UCSD-AML1 (cell line): ENCODE measurements at regions not wholly inside any gene's neighbourhood (a gene's known extent, or its start where the extent isn't known, plus 50 kb on each side); places are given as distances from the start of the nearest gene placed in this dataset.

ENCODE experiments used
- DNase-seq: peaks from one replicate; lab custom pipeline; 2025; ENCODE audit not compliant: unreplicated experiment; lab: John Stamatoyannopoulos, UW

GRCh38 chr19:30910485-30911240 is 438.6 kb downstream of the TSHZ3 start:
- DNase-seq: no peak

- no peak for DNase-seq
Measured at GRCh38 chr19:30909216-30909615, 440.0 kb downstream of the TSHZ3 start.

GRCh38 chr19:30908262-30908771 is 440.9 kb downstream of the TSHZ3 start:
- no peak for DNase-seq

GRCh38 chr19:30906871-30907270 is 442.4 kb downstream of the TSHZ3 start:
- no peak for DNase-seq

- DNase-seq: no peak
Measured at GRCh38 chr19:30900051-30900450, 449.2 kb downstream of the TSHZ3 start.

- no peak for DNase-seq
Measured at GRCh38 chr19:30898353-30899103, 450.7 kb downstream of the TSHZ3 start.

- DNase-seq: no peak
Measured at GRCh38 chr19:30897553-30897952, 451.7 kb downstream of the TSHZ3 start.

- no peak for DNase-seq
Measured at GRCh38 chr19:30897034-30897433, 452.2 kb downstream of the TSHZ3 start.

GRCh38 chr19:30896554-30896953 is 452.7 kb downstream of the TSHZ3 start:
- DNase-seq: no peak

- no peak for DNase-seq
Measured at GRCh38 chr19:30895946-30896345, 453.3 kb downstream of the TSHZ3 start.

GRCh38 chr19:30891051-30891450 is 458.2 kb downstream of the TSHZ3 start:
- no peak for DNase-seq

- DNase-seq: no peak
Measured at GRCh38 chr19:30890033-30890432, 459.2 kb downstream of the TSHZ3 start.

GRCh38 chr19:30888937-30889336 is 460.3 kb downstream of the TSHZ3 start:
- DNase-seq: no peak

- DNase-seq: no peak
Measured at GRCh38 chr19:30887042-30887441, 462.2 kb downstream of the TSHZ3 start.

GRCh38 chr19:30886222-30886621 is 463.0 kb downstream of the TSHZ3 start:
- no peak for DNase-seq

- DNase-seq: no peak
Measured at GRCh38 chr19:30884146-30884812, 465.0 kb downstream of the TSHZ3 start.

GRCh38 chr19:30883071-30883470 is 466.2 kb downstream of the TSHZ3 start:
- DNase-seq: no peak

- no peak for DNase-seq
Measured at GRCh38 chr19:30882411-30883005, 466.7 kb downstream of the TSHZ3 start.

- DNase-seq: no peak
Measured at GRCh38 chr19:30881930-30882329, 467.3 kb downstream of the TSHZ3 start.

GRCh38 chr19:30881281-30881680 is 468.0 kb downstream of the TSHZ3 start:
- DNase-seq: no peak

- DNase-seq: no peak
Measured at GRCh38 chr19:30880551-30880950, 468.7 kb downstream of the TSHZ3 start.
